ENCODE measurements at regions not wholly inside any gene's neighbourhood (a gene's known extent, or its start where the extent isn't known, plus 50 kb on each side); places are given as distances from the start of the nearest gene placed in this dataset.

DNA sequence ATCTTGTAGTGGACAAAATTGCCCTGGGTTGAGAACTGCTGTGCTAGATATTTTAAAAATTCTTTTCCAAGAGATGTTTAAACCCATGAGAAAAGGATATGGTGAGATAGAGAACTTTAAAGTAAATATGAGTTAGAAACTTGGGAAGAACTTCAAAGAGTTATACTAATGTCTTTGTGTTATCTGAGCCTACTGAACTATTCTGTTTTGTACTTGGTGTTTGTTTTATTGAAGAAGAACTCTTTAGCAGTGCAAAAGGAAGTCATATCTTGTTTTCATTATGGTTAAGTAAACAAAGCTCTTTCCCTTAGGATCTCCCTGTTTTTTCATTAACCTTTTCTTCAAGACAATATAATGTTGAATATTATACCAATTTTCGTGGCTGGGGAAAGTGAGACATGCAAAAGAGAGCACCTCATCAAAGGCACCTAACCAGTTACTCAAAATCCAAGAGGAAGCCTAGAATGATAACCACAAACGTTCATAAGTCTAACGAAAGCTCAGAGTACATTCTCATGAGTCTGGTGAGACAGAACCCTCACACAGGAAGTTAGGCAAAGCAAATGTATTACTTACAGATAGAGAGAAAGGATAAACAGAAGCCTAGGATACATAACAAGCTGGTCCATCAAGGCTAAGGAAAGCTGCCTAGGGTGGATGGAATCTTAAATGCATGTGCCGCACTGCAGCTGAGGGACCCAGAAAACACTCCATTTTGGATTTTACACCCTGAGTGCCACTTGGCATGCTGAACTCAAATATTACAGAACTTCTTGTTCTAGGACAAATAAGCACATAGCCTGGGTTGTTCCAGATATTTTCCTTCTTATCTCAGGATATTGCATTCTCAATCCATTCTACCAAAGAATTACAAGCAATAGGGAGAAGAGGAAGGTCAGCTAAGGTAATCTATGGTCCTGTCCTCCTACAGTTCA, 112.5 kb upstream of the ANO3 start:
- DNase-seq (ENCODE audit: insufficient read length, low spot score) (no peak), FAIRE-seq (no peak)
- TF ChIP-seq, protein P1, sequence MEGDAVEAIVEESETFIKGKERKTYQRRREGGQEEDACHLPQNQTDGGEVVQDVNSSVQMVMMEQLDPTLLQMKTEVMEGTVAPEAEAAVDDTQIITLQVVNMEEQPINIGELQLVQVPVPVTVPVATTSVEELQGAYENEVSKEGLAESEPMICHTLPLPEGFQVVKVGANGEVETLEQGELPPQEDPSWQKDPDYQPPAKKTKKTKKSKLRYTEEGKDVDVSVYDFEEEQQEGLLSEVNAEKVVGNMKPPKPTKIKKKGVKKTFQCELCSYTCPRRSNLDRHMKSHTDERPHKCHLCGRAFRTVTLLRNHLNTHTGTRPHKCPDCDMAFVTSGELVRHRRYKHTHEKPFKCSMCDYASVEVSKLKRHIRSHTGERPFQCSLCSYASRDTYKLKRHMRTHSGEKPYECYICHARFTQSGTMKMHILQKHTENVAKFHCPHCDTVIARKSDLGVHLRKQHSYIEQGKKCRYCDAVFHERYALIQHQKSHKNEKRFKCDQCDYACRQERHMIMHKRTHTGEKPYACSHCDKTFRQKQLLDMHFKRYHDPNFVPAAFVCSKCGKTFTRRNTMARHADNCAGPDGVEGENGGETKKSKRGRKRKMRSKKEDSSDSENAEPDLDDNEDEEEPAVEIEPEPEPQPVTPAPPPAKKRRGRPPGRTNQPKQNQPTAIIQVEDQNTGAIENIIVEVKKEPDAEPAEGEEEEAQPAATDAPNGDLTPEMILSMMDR (IDR thresholded peaks at IDR 0.05; ENCODE audit: insufficient read depth, missing control alignments), result no peak

DNA sequence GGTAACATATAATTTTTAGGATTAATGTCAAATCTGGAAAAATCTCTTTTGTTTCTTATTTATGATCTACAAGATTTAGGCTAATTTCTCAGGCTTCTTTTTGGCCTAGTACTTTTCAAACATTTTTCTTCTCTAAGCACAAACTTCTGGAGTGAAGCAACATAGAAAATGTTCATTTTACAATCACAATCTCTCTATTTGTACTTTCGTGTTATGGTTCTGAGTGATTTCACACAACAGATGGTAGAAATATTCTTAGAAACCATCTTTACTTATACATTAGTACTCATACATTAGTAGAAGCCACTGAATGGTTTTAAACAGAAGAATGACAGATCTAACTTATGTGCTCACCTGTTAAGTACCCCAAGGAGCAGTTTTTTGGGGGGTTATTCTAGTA, 106.3 kb upstream of the ANO3 start:
- FAIRE-seq, result no peak
- TF ChIP-seq, protein P1 (IDR thresholded peaks at IDR 0.05; ENCODE audit: insufficient read depth, missing control alignments), result no peak
- no peak for DNase-seq (ENCODE audit: insufficient read length, low spot score)

GRCh38 chr11:26227301-26227746, 104.6 kb upstream of the ANO3 start:
- TF ChIP-seq, protein P1 (IDR thresholded peaks at IDR 0.05; ENCODE audit: insufficient read depth, missing control alignments), result peak; percentile 72
- DNase-seq (ENCODE audit: insufficient read length, low spot score) (no peak), FAIRE-seq (no peak)

DNA sequence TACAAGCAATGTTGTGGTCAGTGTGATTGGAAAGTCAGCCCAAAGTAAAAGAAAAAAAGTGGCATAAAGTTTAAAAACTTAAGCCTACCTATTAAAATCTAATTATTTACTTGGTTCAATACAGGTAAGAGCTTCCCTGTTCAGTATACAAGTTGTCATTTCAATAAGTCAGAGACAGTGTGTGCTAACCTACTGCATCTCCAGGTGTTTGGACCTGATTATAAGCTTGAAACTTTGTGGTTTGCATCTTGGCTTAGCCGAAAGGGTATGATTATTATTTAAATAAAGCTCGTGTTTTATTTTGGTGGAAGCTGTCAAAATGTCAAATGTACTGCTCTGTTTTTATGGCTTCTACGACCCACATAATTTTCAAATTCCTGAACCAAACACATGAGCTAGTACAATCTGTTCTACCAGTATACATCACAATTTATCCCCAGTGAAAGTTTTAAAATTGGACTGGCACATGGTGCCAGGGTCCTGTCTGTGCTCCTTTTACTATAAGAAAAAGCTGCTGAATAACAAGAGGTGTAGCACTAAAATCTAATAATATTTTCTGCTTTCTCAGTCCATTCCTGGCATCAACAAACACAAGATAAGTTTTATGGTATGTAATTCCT, 103.9 kb upstream of the ANO3 start:
- TF ChIP-seq, protein P1 (IDR thresholded peaks at IDR 0.05; ENCODE audit: insufficient read depth, missing control alignments), result no peak
- no peak for FAIRE-seq
- DNase-seq (ENCODE audit: insufficient read length, low spot score), result no peak

- DNase-seq (ENCODE audit: insufficient read length, low spot score) (no peak), FAIRE-seq (no peak)
- TF ChIP-seq, protein P1 (IDR thresholded peaks at IDR 0.05; ENCODE audit: insufficient read depth, missing control alignments), result no peak
These were observed 103.2 kb upstream of the ANO3 start for GRCh38 chr11:26228778-26229177.

- TF ChIP-seq, protein P1 (IDR thresholded peaks at IDR 0.05; ENCODE audit: insufficient read depth, missing control alignments), result no peak
- DNase-seq (ENCODE audit: insufficient read length, low spot score) (no peak), FAIRE-seq (no peak)
These were observed 102.7 kb upstream of the ANO3 start for GRCh38 chr11:26229257-26229656.

DNA sequence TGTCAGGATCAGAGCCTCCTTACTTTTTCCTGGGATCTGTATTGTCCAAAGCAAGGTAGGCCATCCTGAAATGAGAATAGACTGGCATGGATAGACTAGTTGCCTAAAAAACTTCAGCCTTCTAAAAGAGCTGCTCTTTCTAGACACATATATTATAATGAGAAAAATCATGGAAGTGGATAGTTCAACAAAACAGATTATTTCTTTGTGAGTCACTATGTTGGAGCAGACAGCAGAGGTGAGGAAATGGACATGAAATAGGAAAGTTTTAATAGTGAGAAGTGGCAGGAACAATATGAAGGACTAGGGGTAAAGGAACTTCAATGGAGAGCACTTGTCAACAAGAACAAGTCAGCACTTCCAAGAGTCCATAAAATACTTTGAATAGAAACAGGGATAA, 101.9 kb upstream of the ANO3 start:
- DNase-seq (ENCODE audit: insufficient read length, low spot score) (no peak), FAIRE-seq (no peak)
- TF ChIP-seq, protein P1 (IDR thresholded peaks at IDR 0.05; ENCODE audit: insufficient read depth, missing control alignments), result no peak
